IMR-90 (cell line): ENCODE measurements at regions not wholly inside any gene's neighbourhood (a gene's known extent, or its start where the extent isn't known, plus 50 kb on each side); places are given as distances from the start of the nearest gene placed in this dataset.

Experiments used
- ATAC-seq: fragments of 200-7000 bp; cut with Tn5 transposase; 2 replicates; pipeline ENCODE4 v1.9.1; 2020; ENCODE audit warnings: low read depth, mild to moderate bottlenecking, moderate library complexity
- BruUV-seq: library from RNA; stranded (reverse); fragments of 400-500 nt; replicated peaks from 2 replicates; lab custom pipeline; 2021; lab: Mats Ljungman, UMichigan
- CTCF ChIA-PET: fragments of 300-600 bp; formaldehyde crosslinking; extraction: SDS; loops from one replicate; lab custom pipeline; 2021; ENCODE audit warnings: antibody characterized with exemption; lab: Yijun Ruan, JAX
- POLR2A ChIA-PET: fragments of 300-600 bp; sonication (Branson Sonifier 250); formaldehyde crosslinking; loops from one replicate; lab custom pipeline; 2022; ENCODE audit warnings: antibody characterized with exemption; ENCODE audit not compliant: unreplicated experiment; lab: Charles Lee
- DNase-seq: peaks from one replicate; pipeline ENCODE4 v3.0.0; 2013
- H2AFZ ChIP-seq: replicated peaks from 2 replicates; pipeline ENCODE3; 2013; ENCODE audit warnings: low read length, mild to moderate bottlenecking; ENCODE audit not compliant: poor library complexity
- H2AK5ac ChIP-seq: 2 replicates; pipeline ENCODE4 v1.6.1; 2013; ENCODE audit warnings: low read depth, low read length, inconsistent platforms
- H2AK9ac ChIP-seq: replicated peaks from 2 replicates; pipeline ENCODE3; 2013; ENCODE audit warnings: mild to moderate bottlenecking, low read depth, low read length, moderate library complexity; ENCODE audit not compliant: poor library complexity
- H2BK120ac ChIP-seq: 2 replicates; pipeline ENCODE4 v1.6.1; 2013; ENCODE audit warnings: low read depth, low read length, inconsistent platforms
- H2BK15ac ChIP-seq: 3 replicates; pipeline ENCODE4 v1.6.1; 2013; ENCODE audit warnings: low read depth, low read length, inconsistent platforms
- H2BK20ac ChIP-seq: 2 replicates; pipeline ENCODE4 v1.6.1; 2013; ENCODE audit warnings: low read depth, mild to moderate bottlenecking, inconsistent platforms, low read length, moderate library complexity
- H2BK5ac ChIP-seq: 2 replicates; pipeline ENCODE4 v1.6.1; 2013; ENCODE audit warnings: mild to moderate bottlenecking, low read depth, low read length, inconsistent platforms; ENCODE audit not compliant: poor library complexity, severe bottlenecking
- H3K14ac ChIP-seq: replicated peaks from 2 replicates; pipeline ENCODE4 v1.6.1; 2013; ENCODE audit warnings: low read depth, low read length, inconsistent platforms
- H3K18ac ChIP-seq: 2 replicates; pipeline ENCODE4 v1.6.1; 2013; ENCODE audit warnings: low read depth, low read length, control low read depth
- H3K23ac ChIP-seq: 2 replicates; pipeline ENCODE4 v1.6.1; 2013; ENCODE audit warnings: low read depth, low read length, inconsistent platforms
- H3K27ac ChIP-seq: 2 replicates; pipeline ENCODE4 v1.5.1; 2013; ENCODE audit warnings: mild to moderate bottlenecking, control low read depth, low read length; ENCODE audit not compliant: insufficient read depth
- H3K27me3 ChIP-seq: 2 replicates; pipeline ENCODE4 v1.6.1; 2013; ENCODE audit warnings: low read length; ENCODE audit not compliant: control insufficient read depth, insufficient read depth
- H3K36me3 ChIP-seq: 2 replicates; pipeline ENCODE4 v1.6.1; 2013; ENCODE audit warnings: low read length, mixed read lengths; ENCODE audit not compliant: control insufficient read depth, insufficient read depth
- H3K4ac ChIP-seq: 2 replicates; pipeline ENCODE4 v1.6.1; 2013; ENCODE audit warnings: low read depth, low read length, inconsistent platforms
- H3K4me1 ChIP-seq: 2 replicates; pipeline ENCODE4 v1.6.1; 2013; ENCODE audit warnings: low read length, mixed read lengths; ENCODE audit not compliant: control insufficient read depth, insufficient read depth
- H3K4me2 ChIP-seq: 2 replicates; pipeline ENCODE4 v1.6.1; 2013; ENCODE audit warnings: low read depth, mild to moderate bottlenecking, control low read depth, low read length, moderate library complexity
- H3K4me3 ChIP-seq: 2 replicates; pipeline ENCODE4 v1.5.1; 2013; ENCODE audit warnings: low read depth, mild to moderate bottlenecking, control low read depth, low read length, moderate library complexity; ENCODE audit not compliant: insufficient read depth
- H3K56ac ChIP-seq: 2 replicates; pipeline ENCODE4 v1.6.1; 2013; ENCODE audit warnings: low read length, inconsistent platforms; ENCODE audit not compliant: insufficient read depth; ENCODE audit errors: extremely low read depth
- H3K79me1 ChIP-seq, 2 experiments: 2 replicates each; pipeline ENCODE4 v1.6.1; 2013; ENCODE audit warnings: low read length in 2 of 2, inconsistent platforms in 1 of 2, low read depth in 1 of 2
- H3K9ac ChIP-seq: 2 replicates; pipeline ENCODE4 v1.6.1; 2013; ENCODE audit warnings: low read depth, low read length, control low read depth
- H3K9me1 ChIP-seq: 2 replicates; pipeline ENCODE4 v1.6.1; 2013; ENCODE audit warnings: low read length, inconsistent platforms; ENCODE audit not compliant: insufficient read depth
- H3K9me3 ChIP-seq: 2 replicates; pipeline ENCODE4 v1.6.1; 2013; ENCODE audit warnings: low read length; ENCODE audit not compliant: control insufficient read depth, insufficient read depth
- H4K20me1 ChIP-seq: 2 replicates; pipeline ENCODE4 v1.6.1; 2013; ENCODE audit warnings: low read length, inconsistent platforms; ENCODE audit not compliant: insufficient read depth
- H4K5ac ChIP-seq: 2 replicates; pipeline ENCODE4 v1.6.1; 2013; ENCODE audit warnings: mild to moderate bottlenecking, low read depth, low read length, control low read depth
- H4K8ac ChIP-seq, 2 experiments: 2 replicates each; pipeline ENCODE4 v1.6.1; 2013; ENCODE audit warnings: low read depth in 2 of 2, low read length in 2 of 2, control low read depth in 1 of 2, inconsistent platforms in 1 of 2
- H4K91ac ChIP-seq: 2 replicates; pipeline ENCODE4 v1.6.1; 2013; ENCODE audit warnings: low read depth, low read length, inconsistent platforms; ENCODE audit not compliant: insufficient read depth
- BHLHE40 ChIP-seq: fragments of 150-350 bp; IDR thresholded peaks from 2 replicates; pipeline ENCODE4 v1.6.1; 2016; ENCODE audit warnings: mild to moderate bottlenecking, low read depth, low read length
- CEBPB ChIP-seq: IDR thresholded peaks from 2 replicates; pipeline ENCODE4 v1.6.1; 2012; ENCODE audit warnings: low read depth, low read length, improper control_type of control experiment
- CHD1 ChIP-seq: IDR thresholded peaks from 2 replicates; pipeline ENCODE4 v1.6.1; 2012; ENCODE audit warnings: low read depth, low read length, improper control_type of control experiment
- FOS ChIP-seq: fragments of 150-350 bp; IDR thresholded peaks from 2 replicates; pipeline ENCODE4 v1.6.1; 2016; ENCODE audit warnings: low read depth, low read length
- MXI1 ChIP-seq: IDR thresholded peaks from 2 replicates; pipeline ENCODE4 v1.6.1; 2012; ENCODE audit warnings: low read depth, mild to moderate bottlenecking, low read length, moderate library complexity, borderline replicate concordance
- NFE2L2 ChIP-seq: fragments of 150-350 bp; IDR thresholded peaks from 2 replicates; pipeline ENCODE4 v1.6.1; 2016; ENCODE audit warnings: low read depth, mild to moderate bottlenecking, low read length
- RAD21 ChIP-seq: IDR thresholded peaks from 2 replicates; pipeline ENCODE4 v1.6.1; 2012; ENCODE audit warnings: low read length, improper control_type of control experiment
- RCOR1 ChIP-seq: IDR thresholded peaks from 2 replicates; pipeline ENCODE4 v1.6.1; 2012; ENCODE audit warnings: mild to moderate bottlenecking, low read length, improper control_type of control experiment; ENCODE audit not compliant: insufficient replicate concordance
- RFX5 ChIP-seq: IDR thresholded peaks from 2 replicates; pipeline ENCODE4 v1.8.0; 2012; ENCODE audit warnings: low read depth, mild to moderate bottlenecking, low read length, moderate library complexity
- SMC3 ChIP-seq: fragments of 150-350 bp; IDR thresholded peaks from 2 replicates; pipeline ENCODE4 v1.6.1; 2016; ENCODE audit warnings: low read depth, mild to moderate bottlenecking, antibody characterized with exemption, low read length, moderate library complexity
- WGBS, 2 experiments: methylation state at CpG; one replicate each; pipeline versions ENCODE4 v1.1.5 to v1.1.7; 2013; ENCODE audit warnings: missing lambda C conversion rate in 2 of 2; ENCODE audit not compliant: insufficient read length in 1 of 2; ENCODE audit errors: extremely low coverage in 2 of 2; 5-methylcytosine and 5-hydroxymethylcytosine counted together
- dilution Hi-C: fragments of 300-500 bp; cut with HindIII; formaldehyde crosslinking; loops from one replicate; pipeline ENCODE4 v1.14.3; 2018; ENCODE audit warnings: low sequenced_read_pairs; ENCODE audit not compliant: unreplicated experiment
- in situ Hi-C: fragments of 300-500 bp; cut with MboI; formaldehyde crosslinking; loops from 3 replicates; pipeline ENCODE4 v1.14.3; 2019; ENCODE audit warnings: low sequenced_read_pairs, inconsistent platforms, mixed read lengths
- intact Hi-C: fragments of 100-400 bp; cut with micrococcal nuclease; formaldehyde crosslinking; loops from 2 replicates; pipeline ENCODE4 v1.10.0; 2022
- TF ChIP-seq, protein P1 (sequence below): conservative IDR thresholded peaks from 2 replicates; pipeline ENCODE4 v1.5.1; 2012; ENCODE audit warnings: mild to moderate bottlenecking, low read depth, low read length, improper control_type of control experiment
- TF ChIP-seq, protein P2 (sequence below): fragments of 150-350 bp; IDR thresholded peaks from 2 replicates; pipeline ENCODE4 v1.6.1; 2017; ENCODE audit warnings: mild to moderate bottlenecking, antibody characterized with exemption, low read length, low read depth
- TF ChIP-seq, protein P3 (sequence below): fragments of 150-350 bp; IDR thresholded peaks from 2 replicates; pipeline ENCODE4 v1.6.1; 2016; ENCODE audit warnings: low read depth, mild to moderate bottlenecking, low read length, moderate library complexity, borderline replicate concordance

DNA sequence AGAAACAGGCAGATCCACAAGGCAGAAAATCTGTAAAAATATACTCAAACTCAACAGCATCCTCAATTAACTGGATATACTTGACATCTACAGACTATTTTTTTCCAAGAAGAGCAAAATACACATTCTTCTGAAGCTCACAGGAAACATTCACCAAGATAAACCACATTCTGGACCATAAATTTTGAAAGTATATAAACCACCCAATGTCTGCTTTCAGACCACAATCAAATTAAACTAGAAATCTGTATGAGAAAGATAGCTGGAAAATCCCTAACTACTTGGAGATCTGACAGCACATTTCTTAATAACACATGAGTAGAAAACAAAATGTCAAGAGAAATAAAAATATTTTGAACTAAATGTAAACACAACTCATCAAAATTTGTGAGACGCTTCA is 195.5 kb downstream of the ERMARD start:
- ATAC-seq = no peak
- Histone ChIP-seq H3K4me3 (no peak overlapping the region), H2BK5ac (no peak overlapping the region), H3K9ac (no peak overlapping the region), H3K14ac (no peak overlapping the region), H2BK120ac (no peak overlapping the region), H4K20me1 (no peaks in the 10 kb centered on the region), H3K9me3 (0 out of 2 replicates have a peak, but pooled peaks cover 5% of the 10 kb centered on the region), H3K4me2 (no peak overlapping the region), H3K4me1 (no peaks in the 10 kb centered on the region), H2AK5ac (no peak overlapping the region), H3K56ac (no peak overlapping the region), H3K18ac (no peak overlapping the region), H3K23ac (no peak overlapping the region), H4K91ac (no peak overlapping the region), H4K8ac (no peak overlapping the region), H3K27ac (no peak overlapping the region), H2BK15ac (no peak overlapping the region), H2BK20ac (no peak overlapping the region), H3K9me1 (no peaks in the 10 kb centered on the region), H3K4ac (no peak overlapping the region), H2AK9ac (no peak overlapping the region), H2AFZ (no peak overlapping the region), H3K79me1 (no peaks in the 10 kb centered on the region), H3K27me3 (no peaks in the 10 kb centered on the region), H4K5ac (no peak overlapping the region), H3K36me3 (no peaks in the 10 kb centered on the region)
- dilution Hi-C loops = no loop called here
- ChIA-PET CTCF (interaction anchor here (1.8 kb wide), 1 partner anchor 115 kb away, joined by 5 read pairs; no protein-coding TSS in a partner anchor), POLR2A (no interaction called here)
- BruUV-seq = no TSS peak
- DNase-seq = no peak
- in situ Hi-C loops = no loop called here
- intact Hi-C loops = no loop called here
- no CpG with 5 or more reads among the region's 1 CpG for WGBS, 2 experiments
- TF ChIP-seq RAD21 (no peak), BHLHE40 (no peak), RCOR1 (no peak), MXI1 (no peak), FOS (no peak), CEBPB (no peak), SMC3 (no peak), NFE2L2 (no peak), CHD1 (no peak), RFX5 (no peak)
- TF ChIP-seq, protein P1, sequence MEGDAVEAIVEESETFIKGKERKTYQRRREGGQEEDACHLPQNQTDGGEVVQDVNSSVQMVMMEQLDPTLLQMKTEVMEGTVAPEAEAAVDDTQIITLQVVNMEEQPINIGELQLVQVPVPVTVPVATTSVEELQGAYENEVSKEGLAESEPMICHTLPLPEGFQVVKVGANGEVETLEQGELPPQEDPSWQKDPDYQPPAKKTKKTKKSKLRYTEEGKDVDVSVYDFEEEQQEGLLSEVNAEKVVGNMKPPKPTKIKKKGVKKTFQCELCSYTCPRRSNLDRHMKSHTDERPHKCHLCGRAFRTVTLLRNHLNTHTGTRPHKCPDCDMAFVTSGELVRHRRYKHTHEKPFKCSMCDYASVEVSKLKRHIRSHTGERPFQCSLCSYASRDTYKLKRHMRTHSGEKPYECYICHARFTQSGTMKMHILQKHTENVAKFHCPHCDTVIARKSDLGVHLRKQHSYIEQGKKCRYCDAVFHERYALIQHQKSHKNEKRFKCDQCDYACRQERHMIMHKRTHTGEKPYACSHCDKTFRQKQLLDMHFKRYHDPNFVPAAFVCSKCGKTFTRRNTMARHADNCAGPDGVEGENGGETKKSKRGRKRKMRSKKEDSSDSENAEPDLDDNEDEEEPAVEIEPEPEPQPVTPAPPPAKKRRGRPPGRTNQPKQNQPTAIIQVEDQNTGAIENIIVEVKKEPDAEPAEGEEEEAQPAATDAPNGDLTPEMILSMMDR = no peak
- TF ChIP-seq, protein P2, sequence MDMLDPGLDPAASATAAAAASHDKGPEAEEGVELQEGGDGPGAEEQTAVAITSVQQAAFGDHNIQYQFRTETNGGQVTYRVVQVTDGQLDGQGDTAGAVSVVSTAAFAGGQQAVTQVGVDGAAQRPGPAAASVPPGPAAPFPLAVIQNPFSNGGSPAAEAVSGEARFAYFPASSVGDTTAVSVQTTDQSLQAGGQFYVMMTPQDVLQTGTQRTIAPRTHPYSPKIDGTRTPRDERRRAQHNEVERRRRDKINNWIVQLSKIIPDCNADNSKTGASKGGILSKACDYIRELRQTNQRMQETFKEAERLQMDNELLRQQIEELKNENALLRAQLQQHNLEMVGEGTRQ = no peak
- TF ChIP-seq, protein P3, sequence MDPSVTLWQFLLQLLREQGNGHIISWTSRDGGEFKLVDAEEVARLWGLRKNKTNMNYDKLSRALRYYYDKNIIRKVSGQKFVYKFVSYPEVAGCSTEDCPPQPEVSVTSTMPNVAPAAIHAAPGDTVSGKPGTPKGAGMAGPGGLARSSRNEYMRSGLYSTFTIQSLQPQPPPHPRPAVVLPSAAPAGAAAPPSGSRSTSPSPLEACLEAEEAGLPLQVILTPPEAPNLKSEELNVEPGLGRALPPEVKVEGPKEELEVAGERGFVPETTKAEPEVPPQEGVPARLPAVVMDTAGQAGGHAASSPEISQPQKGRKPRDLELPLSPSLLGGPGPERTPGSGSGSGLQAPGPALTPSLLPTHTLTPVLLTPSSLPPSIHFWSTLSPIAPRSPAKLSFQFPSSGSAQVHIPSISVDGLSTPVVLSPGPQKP = no peak
